Peyer's patch (tissue), 4 donors: ENCODE measurements at regions not wholly inside any gene's neighbourhood (a gene's known extent, or its start where the extent isn't known, plus 50 kb on each side); places are given as distances from the start of the nearest gene placed in this dataset.

Experiments used
- DNase-seq, 3 donors: peaks; one replicate each; pipeline ENCODE4 v3.0.0-alpha.2; 2017 to 2019
- H3K27ac ChIP-seq, 4 donors: fragments of 200-600 bp; sonication (generic); one replicate each; pipeline ENCODE4 v1.5.1; 2016 to 2019
- H3K27me3 ChIP-seq, 2 donors: fragments of 200-600 bp; sonication (generic); one replicate each; pipeline ENCODE4 v1.5.1; 2019
- H3K36me3 ChIP-seq, 3 donors: fragments of 200-600 bp; sonication (generic); one replicate each; pipeline ENCODE4 v1.5.1; 2016 to 2019
- H3K4me1 ChIP-seq, 4 donors: fragments of 200-600 bp; sonication (generic); one replicate each; pipeline ENCODE4 v1.5.1; 2016 to 2019
- H3K4me3 ChIP-seq, 4 donors: fragments of 200-600 bp; sonication (generic); 1 replicate in 3 of 4; 2 replicates in 1 of 4; pipeline ENCODE4 v1.5.1; 2016 to 2019; ENCODE audit warnings: mild to moderate bottlenecking in 1 of 4
- H3K9me3 ChIP-seq, 4 donors: fragments of 200-600 bp; sonication (generic); one replicate each; pipeline ENCODE4 v1.5.1; 2016 to 2019; ENCODE audit warnings: mild to moderate bottlenecking in 1 of 4
- CTCF ChIP-seq, 6 experiments: fragments of 450-650 bp in 4 of 6; fragments of 200-600 bp in 2 of 6; sonication (generic) in 1 of 6; IDR thresholded peaks; one replicate each; pipeline ENCODE4 v1.5.1; 2017 to 2019; ENCODE audit warnings: antibody characterized with exemption in 6 of 6, mild to moderate bottlenecking in 3 of 6, moderate library complexity in 1 of 6
- POLR2A ChIP-seq, 2 donors: fragments of 450-650 bp; IDR thresholded peaks; one replicate each; pipeline ENCODE4 v1.5.1; 2017; ENCODE audit warnings: antibody characterized with exemption in 2 of 2, mild to moderate bottlenecking in 2 of 2, moderate library complexity in 2 of 2

DNA sequence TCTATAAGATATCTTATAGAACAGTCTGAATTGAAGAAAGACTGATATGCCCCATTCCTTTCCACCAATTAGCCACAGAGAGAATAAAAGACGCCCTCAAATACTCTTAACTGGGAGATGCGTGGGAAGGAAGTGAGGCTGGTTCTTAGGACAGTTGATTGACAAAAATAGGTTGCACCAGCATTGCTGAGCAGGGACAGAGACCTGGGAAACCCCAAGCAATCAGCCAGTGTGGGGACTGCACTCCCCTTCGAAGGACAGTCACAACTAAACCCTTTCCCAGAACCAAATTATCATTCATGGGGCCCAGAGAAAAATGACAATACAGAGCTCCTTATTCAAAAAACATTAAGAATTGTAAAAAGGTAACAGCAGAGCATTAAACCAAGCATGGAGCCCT, 196.9 kb upstream of the GHITM start:
- Histone ChIP-seq H3K4me3 (no peak overlapping the region), H3K27me3 (no peaks in the 10 kb centered on the region), H3K4me1 (no peaks in the 10 kb centered on the region), H3K27ac (no peak overlapping the region), H3K9me3 (no peaks in the 10 kb centered on the region), H3K36me3 (no peaks in the 10 kb centered on the region)
- no peak for TF ChIP-seq POLR2A (IDR thresholded peaks at IDR 0.05)
- TF ChIP-seq CTCF (IDR thresholded peaks at IDR 0.05): no peak
- no peak for DNase-seq

- TF ChIP-seq CTCF (IDR thresholded peaks at IDR 0.05): no peak
- no peak for TF ChIP-seq POLR2A (IDR thresholded peaks at IDR 0.05)
Observed at GRCh38 chr10:83943049-83943448, 196.3 kb upstream of the GHITM start.

GRCh38 chr10:83943920-83944319, 195.4 kb upstream of the GHITM start:
- Histone ChIP-seq H3K27me3 (no peaks in the 10 kb centered on the region), H3K4me3 (no peak overlapping the region), H3K27ac (no peak overlapping the region), H3K36me3 (no peaks in the 10 kb centered on the region), H3K4me1 (no peaks in the 10 kb centered on the region), H3K9me3 (no peaks in the 10 kb centered on the region)
- DNase-seq: no peak
- TF ChIP-seq CTCF (IDR thresholded peaks at IDR 0.05) (no peak), POLR2A (IDR thresholded peaks at IDR 0.05) (no peak)

More at GRCh38 chr10:83943049-83943448, 196.3 kb upstream of the GHITM start:
- no peak overlapping the region for H3K4me3 ChIP-seq
- no peaks in the 10 kb centered on the region for H3K9me3 ChIP-seq
- no peaks in the 10 kb centered on the region for H3K4me1 ChIP-seq
- DNase-seq: no peak
- no peaks in the 10 kb centered on the region for H3K27me3 ChIP-seq
- no peak overlapping the region for H3K27ac ChIP-seq
- no peaks in the 10 kb centered on the region for H3K36me3 ChIP-seq

DNA sequence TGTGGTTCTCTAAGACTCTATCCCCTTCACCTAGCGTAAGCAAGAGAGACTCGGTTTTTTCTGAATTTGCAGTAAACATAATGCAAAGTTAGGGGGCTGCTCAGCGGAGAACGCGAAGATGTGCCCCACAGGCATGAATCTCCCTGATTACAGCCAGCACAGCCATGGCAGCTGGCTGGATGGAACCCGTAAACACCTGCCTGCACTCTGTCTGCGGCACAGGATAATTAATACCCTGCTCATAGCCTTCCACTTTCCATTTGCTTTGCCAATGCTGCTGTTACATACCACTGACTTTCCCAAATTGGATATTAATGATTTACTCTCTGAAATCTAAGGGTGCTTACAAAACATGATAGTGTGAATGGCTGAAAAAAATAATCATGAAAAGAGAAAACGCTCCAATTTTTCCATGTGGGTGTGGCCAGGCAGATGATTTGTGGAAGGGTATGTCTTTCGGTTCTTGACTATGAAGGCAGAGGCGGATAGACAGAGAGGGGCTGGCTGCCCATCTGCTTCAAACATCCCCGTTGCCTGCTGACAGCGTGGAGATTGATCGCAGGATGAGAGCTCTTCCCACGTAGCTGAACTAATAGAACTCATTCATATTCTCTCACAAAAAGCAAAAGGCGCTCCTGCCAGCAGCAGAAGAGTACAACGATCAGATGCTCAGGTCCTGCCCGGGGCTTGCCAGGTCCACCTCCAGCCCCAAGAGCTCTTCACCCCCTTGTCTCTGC, 193.2 kb upstream of the GHITM start:
- no peaks in the 10 kb centered on the region for H3K27me3 ChIP-seq
- H3K27ac ChIP-seq: no peak overlapping the region
- no peak overlapping the region for H3K4me3 ChIP-seq
- TF ChIP-seq CTCF (IDR thresholded peaks at IDR 0.05): no peak
- no peak for TF ChIP-seq POLR2A (IDR thresholded peaks at IDR 0.05)
- no peaks in the 10 kb centered on the region for H3K36me3 ChIP-seq
- H3K4me1 ChIP-seq: no peaks in the 10 kb centered on the region
- DNase-seq: no peak
- no peaks in the 10 kb centered on the region for H3K9me3 ChIP-seq

DNA sequence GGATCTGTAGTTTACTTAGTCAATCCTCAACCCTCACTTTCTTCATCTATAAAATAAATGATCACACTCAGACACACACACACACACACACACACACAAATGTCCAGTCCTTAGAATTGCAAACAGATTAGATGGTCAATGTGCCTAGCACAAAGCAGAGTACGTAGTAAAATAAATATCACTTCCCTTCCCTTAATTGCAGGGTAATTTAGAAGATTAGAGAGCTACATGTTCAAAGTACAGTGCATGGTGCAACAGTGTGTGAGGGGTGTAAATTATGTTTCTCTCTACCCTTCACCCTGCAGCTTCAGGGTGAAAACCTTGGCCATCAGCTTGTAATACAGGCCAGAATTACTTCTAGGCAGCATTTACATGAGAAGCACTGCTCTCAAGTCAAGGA, 187.0 kb upstream of the GHITM start:
- Histone ChIP-seq H3K4me3 (no peak overlapping the region), H3K4me1 (peaks cover 0 to 15% (median 0%) of the 10 kb centered on the region in 4 donors), H3K27me3 (no peaks in the 10 kb centered on the region), H3K9me3 (no peaks in the 10 kb centered on the region), H3K27ac (peak overlapping the region in 1 of 4 donors; percentile 64), H3K36me3 (no peaks in the 10 kb centered on the region)
- DNase-seq: no peak
- TF ChIP-seq POLR2A (IDR thresholded peaks at IDR 0.05): no peak

GRCh38 chr10:83953589-83953988, 185.7 kb upstream of the GHITM start:
- no peaks in the 10 kb centered on the region for H3K27me3 ChIP-seq
- no peak for DNase-seq
- H3K9me3 ChIP-seq: no peaks in the 10 kb centered on the region
- no peak overlapping the region for H3K27ac ChIP-seq
- H3K4me1 ChIP-seq: peaks cover 0 to 15% (median 0%) of the 10 kb centered on the region in 4 donors
- H3K36me3 ChIP-seq: no peaks in the 10 kb centered on the region
- TF ChIP-seq CTCF (IDR thresholded peaks at IDR 0.05) (no peak), POLR2A (IDR thresholded peaks at IDR 0.05) (no peak)
- no peak overlapping the region for H3K4me3 ChIP-seq
